Fibroblast of peridontal ligament (primary cell): ENCODE measurements at regions not wholly inside any gene's neighbourhood (a gene's known extent, or its start where the extent isn't known, plus 50 kb on each side); places are given as distances from the start of the nearest gene placed in this dataset.
"Not testable (repeated sequence)": the region's sequence is repeated elsewhere in the genome, so short reads cannot be mapped to it uniquely, and the experiment has no call there.

Experiments
- DNase-seq: peaks from one replicate; pipeline ENCODE4 v3.0.0-alpha.2; 2010; ENCODE audit errors: extremely low read depth

- no peak for DNase-seq
Measured at GRCh38 chr9:82895822-82896110, 167.2 kb downstream of the RASEF start.

- DNase-seq: no peak
Measured at GRCh38 chr9:82903503-82903902, 159.4 kb downstream of the RASEF start.

- DNase-seq: no peak
Measured at GRCh38 chr9:82911996-82912395, 150.9 kb downstream of the RASEF start.

- DNase-seq: no peak
Measured at GRCh38 chr9:82912645-82913044, 150.3 kb downstream of the RASEF start.

GRCh38 chr9:82916238-82916637 lies 146.7 kb downstream of the RASEF start:
- not testable (repeated sequence) for DNase-seq

- DNase-seq: no peak
Measured at GRCh38 chr9:82920154-82920553, 142.8 kb downstream of the RASEF start.

GRCh38 chr9:82922686-82923085 lies 140.3 kb downstream of the RASEF start:
- no peak for DNase-seq

- DNase-seq: no peak
Measured at GRCh38 chr9:82923092-82923911, 139.6 kb downstream of the RASEF start.

- DNase-seq: no peak
Measured at GRCh38 chr9:82923912-82924605, 138.9 kb downstream of the RASEF start.
